HG03432 (cell line): ENCODE measurements at regions not wholly inside any gene's neighbourhood (a gene's known extent, or its start where the extent isn't known, plus 50 kb on each side); places are given as distances from the start of the nearest gene placed in this dataset.
"Not testable (repeated sequence)": the region's sequence is repeated elsewhere in the genome, so short reads cannot be mapped to it uniquely, and the experiment has no call there.

Source experiments
- ATAC-seq: cut with Tn5 transposase; IDR thresholded peaks from one replicate; pipeline ENCODE4 v1.9.1; 2021; ENCODE audit warnings: mild to moderate bottlenecking, moderate library complexity; ENCODE audit not compliant: unreplicated experiment

DNA sequence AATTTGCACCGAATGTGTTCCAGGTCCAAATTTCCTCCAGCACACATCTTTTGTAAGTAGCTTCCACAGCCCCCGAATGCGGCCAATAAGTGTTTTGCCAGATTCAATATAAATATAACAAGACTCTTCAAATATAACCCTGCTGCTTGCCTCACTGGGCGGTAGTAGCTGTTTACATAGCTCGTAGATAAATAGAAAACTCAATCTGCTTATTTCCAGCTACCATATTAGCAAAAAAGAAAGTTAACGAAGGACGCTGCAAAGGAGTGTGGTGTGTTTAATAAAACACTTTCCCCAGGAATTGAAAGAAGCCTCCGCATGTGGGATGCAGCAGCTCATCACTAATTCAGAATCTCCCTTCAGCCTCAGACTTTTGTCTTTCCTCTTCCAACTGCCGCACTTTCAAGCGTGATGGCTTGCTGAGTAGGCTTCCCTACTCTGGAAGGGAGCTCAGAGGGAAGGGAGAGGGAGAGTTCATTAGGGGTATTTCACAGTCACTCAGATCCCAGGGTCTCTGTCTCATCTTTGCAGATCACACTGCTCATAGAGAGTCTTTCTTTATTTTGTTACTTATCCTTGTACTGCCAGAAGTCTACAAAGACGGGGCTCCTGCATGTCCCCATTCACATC, 367.0 kb downstream of the RND3 start:
- ATAC-seq: no peak

DNA sequence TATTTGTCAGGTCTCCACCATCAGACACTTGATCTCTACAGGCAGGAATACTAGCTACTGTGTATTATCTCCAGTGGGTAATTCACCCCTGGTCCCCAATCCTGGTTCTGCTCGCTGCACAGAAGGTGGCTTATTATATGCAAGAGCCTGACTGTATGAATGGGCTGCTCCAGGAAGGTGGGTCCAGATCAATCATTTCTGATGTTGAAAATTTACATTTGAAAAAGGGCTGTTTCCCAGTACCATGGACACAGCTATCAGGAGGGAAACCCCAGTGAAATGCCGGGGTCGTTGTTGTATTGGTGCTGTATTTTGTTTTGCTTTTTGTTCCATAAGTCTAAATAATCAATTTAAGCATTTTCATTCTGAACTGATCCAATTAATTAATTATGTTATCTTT, 367.6 kb downstream of the RND3 start:
- no peak for ATAC-seq

DNA sequence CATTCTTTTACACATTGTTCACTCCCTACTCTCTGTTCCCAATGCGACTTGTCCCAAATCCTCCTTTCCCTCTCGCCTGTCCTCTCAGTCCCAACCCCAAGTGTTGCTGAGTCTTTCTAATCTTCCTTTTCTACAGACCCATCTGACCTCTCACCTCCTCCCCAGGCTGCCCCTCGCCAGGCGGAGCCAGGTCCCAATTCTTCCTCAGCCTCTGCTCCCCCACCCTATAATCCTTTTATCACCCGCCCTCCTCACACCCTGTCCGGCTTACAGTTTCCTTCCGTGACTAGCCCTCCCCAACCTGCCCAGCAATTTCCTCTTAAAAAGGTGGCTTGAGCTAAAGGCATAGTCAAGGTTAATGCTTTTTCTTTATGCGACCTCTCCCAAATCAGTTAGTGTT, 373.4 kb downstream of the RND3 start:
- ATAC-seq: not testable (repeated sequence)

DNA sequence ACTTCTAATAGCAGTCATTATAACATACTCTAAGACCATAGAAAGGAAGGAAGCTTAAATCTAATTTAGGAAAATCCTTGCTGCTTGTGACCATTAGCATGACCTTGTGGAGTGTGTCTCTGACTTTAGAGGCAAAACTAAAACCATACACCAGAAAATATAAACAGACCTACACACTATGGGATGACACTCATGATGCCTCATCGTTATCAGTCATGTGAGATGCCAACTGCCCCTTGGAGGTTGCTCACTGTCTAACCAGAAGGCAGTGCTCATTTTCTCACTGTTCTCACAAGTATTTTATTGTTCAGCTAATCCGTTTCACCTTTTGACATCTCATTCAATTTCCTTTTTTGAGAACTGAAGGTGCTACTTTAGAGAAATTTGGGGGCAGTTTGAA, 376.9 kb downstream of the RND3 start:
- ATAC-seq: no peak

DNA sequence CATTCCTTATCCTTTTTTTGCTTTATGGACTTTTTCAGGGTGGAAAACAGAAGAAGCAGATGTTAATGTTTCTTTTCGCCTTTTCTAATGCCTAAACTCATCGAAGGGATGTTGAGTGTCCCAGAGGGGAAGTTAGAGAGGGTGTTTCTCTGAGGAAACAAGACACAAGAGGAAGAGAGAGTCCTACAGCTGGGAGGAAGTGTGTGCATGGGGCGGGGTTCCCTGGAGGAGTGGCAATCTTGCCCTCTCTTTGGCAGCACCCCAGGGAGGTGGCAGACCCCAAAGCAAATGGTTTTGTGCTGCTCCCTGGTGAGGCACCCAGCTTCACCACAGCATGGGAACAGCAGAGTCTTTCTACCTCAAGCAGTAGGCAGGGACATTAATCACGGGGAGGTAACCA, 377.6 kb downstream of the RND3 start:
- ATAC-seq: no peak

DNA sequence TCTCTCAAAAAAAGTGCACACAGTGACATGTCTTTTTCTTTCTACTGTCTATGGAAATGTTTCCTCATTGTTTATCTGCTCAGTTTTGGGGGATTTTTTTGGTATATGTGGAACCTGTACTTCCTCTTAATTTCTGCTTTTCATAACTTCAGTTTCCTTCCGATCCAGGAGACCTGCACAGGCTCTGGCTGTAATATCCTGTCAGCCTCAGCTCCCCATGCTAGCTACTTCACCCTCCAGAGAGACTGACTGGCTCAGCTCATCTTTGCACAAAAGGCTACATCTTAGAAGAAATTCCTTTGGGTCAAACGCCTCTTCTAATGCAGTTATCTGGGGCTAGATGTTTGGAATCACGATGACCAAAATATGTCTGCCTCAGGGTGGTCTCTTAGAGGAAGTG, 378.4 kb downstream of the RND3 start:
- no peak for ATAC-seq

DNA sequence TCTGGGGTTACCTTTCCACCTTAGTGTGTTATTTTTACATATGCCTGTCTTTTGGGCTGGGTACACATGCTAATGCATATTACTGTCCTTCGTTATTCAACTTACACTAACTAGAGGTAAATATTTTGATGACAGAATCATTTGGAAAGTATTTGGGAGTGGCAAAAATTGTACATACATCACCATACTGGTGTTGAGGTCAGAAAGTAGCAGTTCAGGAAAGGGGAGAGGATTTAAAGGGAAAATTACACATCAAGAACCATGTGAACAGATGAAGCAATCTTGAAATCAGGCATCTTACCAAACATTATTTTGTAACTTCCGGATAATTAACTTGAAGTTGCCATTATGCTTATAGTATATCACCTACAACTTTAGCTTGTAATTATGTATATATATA, 379.7 kb downstream of the RND3 start:
- ATAC-seq: no peak

DNA sequence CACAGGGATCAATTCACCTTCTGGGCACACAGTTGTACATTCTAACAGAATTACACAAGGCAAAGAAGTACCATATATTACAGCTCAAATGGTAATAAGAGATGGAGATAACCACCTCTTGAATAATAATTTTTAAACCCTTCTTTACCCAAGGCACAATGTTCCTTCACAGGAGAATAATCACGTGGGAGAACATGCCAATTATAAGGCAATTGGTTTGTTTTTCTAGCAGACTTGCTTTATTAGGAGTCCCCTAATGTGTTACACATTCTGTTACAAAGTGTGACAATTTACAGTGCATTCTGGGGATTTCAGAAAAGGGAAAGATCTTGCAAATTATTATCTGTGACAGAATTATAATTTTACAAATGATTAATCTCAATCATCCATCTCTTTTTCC, 380.3 kb downstream of the RND3 start:
- ATAC-seq: no peak

DNA sequence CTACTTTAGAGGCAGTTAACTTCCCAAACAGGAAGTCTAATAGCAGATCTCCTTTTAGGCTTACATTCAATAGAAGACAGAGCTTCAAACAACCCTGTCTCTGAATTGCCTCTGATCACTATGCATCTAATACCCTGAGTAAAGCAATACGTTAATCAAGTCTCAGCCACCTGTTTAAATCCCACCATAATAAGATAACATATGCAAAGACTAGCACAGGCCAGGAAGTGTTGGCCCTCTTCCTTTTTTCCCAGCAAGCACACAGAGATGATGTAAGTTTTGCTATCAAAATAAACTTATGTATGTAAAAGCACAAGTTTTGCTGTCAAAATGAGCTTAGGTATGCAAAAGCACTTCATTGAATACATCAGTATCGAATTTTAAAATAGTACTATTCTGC, 385.5 kb downstream of the RND3 start:
- no peak for ATAC-seq

DNA sequence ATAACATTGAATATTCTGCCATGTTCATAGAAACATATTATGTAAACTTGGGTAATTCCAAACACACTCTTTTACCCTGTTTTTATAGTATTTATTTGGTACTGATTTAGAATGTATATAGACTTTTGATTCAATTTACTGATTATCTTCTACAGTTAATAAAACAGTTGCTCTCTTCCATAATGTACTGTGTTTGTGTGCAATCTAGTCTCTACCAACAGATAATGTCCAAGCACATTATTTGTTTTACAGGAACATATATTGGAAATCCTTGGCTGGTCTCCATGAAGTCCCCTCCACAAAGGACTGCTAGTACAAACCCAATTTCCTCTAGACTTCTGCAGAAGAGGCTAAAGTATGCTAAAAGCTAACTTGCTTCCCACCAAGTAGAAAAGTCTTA, 386.6 kb downstream of the RND3 start:
- no peak for ATAC-seq

DNA sequence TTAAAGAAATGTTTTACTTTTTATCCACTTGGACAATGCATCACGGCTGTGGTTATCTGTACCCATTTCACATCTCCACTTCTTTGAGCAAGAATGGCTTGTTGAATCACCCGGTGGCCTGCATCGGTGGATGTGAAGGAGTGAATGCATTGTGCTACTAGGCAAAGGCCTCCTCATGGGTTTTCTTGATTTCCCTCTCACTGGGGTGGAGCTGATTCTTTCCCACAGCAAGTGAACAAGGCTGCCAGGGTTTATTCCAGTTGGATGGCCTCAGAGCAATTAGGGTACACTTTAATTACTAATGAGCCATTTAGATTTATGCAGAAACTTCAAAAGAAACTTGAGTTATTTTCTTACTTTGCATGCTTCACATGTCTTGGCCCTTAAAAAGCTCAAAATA, 387.1 kb downstream of the RND3 start:
- no peak for ATAC-seq

DNA sequence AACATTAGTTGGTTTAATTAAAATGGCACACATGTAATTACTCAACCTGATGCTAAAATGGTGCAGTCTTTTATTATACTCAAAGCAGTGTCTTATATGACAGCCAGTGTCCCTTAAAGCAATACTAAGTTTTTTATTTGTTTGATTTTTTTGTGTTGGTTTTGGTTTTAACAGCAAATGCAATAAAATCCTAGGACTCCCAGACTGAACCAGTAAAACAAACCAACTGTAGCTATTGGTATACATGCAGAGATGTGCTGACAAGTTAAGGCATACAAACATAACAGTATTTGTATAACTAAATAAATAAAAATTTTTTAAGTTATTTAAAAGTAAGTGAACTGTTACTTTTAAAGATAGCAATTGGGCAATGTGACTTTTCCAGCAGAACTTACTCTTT, 387.7 kb downstream of the RND3 start:
- ATAC-seq: no peak

DNA sequence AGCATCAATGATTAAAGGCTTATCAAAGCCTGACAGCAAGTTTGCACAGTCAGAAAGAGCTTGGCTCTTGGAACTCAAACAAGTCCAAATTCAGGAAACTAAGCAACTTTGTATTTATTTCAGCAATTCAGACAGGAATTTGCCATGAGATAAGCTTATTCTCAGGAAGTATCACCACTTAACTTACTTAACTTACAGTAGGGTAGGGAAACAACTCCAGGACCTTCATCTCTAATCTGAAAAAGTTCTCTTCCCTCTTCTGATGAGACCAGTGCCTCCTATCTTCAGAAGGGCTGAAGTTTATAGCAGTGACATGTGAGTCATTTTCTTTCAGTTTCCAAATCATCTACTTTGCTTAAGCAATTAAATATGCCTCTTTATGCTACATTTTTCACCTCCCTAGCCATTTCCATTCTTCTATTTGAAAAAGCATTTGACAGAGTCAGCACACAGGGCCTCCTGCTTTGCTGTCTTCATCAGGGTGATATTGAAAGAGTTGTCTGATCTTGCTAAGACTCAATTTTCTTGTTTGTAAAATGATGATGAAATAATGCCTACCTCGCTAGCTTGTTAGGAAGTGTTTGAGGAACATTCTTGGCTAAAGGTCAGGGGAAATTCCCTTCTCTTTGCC, 389.5 kb downstream of the RND3 start:
- no peak for ATAC-seq

DNA sequence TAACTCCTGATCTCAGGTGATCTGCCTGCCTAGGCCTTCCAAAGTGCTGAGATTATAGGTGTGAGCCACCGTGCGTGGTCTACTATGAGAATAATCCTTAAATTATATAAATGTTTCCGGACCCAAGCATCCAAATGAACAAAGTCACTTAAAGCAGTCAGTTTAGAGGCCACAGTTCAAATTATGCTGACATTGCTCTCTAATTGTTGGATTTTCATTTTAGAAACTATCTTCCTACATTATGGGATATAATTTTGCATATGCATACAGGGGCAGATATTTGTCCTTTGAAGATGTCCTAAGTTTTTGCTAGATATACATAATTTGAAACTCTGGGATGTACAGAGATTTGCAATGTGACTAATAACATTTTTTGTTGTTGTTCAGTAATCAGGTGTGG, 390.1 kb downstream of the RND3 start:
- no peak for ATAC-seq

DNA sequence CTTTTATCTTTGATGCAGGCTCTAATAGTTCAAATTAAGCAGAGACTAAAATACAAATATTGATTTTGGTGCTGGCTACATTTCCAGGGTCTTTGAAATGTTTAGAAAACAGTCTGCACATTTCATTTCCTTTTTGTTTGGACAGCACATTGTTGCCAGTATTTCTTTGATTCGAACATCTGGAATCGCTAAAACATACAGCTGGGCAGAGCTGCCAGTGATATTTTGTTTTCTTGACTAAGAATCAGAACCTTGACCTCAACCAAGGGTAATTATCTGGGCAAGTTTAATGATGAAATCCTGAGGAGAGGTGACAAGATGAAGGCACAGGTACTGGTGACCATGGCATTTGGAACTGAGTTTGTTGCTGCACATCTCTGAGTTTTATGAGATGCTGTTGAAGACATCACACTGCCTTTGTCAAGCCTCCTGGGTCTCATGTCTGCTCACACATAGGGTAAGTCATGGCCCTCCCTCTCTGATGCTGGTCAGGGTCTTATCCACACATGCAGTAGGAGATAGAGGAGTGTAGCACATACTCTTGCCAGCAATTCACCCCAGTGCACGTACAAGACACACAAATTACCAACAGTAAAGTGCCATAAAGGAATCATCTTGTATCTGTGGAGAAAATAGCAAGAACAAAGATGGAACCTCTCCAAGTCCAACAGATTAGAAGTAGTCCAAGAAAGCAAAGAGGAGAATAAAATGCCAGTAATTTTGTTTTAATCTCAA, 391.9 kb downstream of the RND3 start:
- ATAC-seq: no peak

DNA sequence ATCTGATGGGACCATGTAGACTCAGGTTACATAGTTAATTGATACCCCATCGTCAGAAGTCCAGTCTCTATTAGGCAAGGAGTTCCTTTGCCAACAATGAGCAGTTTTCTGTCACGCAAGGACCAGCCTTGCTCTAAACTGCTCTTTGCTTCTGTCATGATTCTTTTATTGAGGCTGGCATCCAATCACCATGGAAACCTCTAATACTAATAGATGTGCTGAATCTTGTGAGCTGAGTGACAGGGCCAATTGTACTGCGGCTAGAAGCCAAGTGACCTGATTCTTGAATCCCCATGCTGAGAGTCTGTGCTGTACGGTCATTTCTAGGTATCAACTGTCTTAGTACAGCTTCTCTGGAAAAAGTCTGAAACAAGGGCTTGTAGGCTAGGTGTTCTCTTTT, 395.6 kb downstream of the RND3 start:
- ATAC-seq: no peak

DNA sequence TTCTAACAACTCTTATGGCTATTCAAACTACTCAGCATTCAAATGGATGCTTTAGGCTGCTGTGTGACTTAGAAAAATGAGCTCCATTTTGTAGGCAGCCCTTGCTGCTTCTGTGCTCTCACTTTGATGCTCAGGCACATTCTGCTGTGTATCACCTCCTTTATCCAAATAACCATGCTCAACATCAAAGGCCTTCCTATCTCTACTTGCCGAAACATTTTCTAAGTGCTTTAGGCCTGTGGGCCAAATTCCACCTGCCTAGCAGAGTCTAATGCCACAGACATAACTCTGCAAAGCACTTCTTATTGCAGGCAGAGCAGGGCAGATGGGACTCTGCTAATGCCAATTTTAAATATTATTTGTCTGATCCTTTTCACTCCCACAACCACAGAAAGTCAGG, 397.4 kb downstream of the RND3 start:
- no peak for ATAC-seq

DNA sequence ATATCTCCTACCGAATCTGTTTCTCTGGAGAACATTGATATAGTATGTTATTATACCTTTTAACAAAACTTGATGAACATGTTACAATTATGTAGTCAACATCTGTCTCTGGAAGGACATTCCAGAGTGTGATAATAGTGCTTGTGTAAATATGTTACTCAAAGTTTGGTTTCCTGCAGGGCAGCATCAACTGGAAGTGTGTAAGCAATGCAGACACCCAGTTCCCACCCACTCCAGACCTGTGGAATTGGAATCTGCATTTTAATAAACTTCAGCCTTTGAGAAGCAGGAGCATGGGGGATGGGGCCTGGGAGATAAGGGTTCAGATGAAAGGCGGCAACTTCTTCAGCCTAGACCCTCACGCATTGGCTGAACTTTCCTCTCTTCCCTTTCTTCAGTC, 398.9 kb downstream of the RND3 start:
- ATAC-seq: no peak

DNA sequence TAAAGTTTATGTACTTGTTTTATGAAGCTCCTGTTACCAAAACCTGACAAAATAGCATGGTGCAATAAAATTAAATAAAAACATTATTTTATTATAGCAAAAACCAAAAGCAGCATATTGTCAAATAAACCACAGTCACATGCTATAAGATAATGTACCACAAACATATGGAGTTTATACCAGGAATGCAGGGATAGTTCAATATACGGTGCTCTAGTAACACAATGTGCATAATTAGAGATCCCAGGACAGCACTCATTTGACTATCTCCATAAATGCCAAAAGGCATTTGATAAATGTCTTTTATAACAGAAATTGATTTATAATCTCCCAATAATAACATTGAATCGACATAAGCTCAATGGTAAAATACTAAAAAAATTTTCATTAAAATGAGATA, 402.0 kb downstream of the RND3 start:
- no peak for ATAC-seq

DNA sequence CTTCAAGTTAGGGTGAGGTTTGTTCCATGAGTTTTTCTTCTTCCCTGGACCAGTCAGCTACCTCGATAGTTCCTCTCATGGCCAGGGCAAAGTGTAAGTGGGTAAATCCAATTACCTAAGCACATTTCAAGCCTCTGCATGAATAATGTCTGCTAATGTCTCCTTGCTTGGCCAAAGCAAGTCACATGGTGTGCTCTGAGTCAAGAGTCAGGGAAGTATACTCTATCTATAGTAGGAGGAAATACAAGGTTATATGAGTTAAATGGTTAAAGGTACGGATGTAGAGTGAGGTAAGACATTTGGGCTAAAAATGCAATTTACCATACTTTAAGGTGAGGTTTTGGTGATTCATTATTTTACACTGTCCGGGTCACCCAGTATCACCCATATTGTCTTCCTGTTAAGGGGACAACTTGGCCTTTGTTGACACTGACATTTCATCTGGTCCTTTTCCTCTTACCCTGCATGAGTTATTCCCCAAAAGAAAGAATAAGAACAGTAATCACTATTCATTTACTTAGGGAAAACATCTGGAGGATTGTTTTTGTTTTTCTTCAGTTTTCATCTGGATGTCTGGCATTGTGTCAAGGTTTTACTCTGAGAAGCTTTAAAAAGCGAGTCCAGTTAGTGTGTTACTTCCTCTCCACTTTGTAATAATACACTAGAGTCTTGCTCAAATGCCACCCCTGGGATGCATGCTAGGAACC, 405.5 kb downstream of the RND3 start:
- no peak for ATAC-seq

DNA sequence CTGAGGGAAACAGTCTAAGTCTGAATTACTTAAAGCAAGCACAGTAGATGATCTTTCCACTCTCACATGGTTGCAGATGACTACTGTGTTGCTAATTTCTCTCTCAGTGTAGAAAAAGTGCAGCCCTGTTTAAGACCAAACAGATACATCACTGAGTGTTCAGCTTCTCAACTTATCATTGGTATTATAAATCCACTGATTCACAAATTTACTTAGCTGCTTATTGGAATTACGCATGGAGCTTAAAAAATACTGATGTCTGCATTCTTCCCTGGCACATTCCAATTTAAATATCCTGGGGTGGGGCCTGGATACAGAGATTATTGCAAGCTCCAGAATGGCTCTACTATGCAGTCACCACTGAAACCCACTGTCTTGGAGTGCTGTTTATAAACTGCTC, 411.2 kb downstream of the RND3 start:
- no peak for ATAC-seq

DNA sequence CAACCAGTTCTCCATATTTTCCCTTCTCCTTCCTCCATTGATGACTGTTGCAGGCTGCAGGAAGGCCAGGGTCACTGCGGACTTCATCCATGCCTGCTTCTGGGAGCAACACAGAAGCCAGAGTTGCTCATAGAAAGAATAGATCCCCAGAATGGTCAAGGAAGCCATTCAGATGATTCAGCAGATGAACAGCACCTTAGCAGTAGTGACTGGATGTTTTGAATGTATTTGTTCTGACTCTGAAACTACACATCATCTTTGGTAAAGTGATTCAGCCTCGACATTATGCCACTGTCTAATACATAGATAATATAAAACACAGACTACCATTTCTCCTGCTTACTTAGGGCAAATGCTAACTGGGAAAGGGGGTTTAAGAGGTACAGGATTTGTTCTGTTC, 411.6 kb downstream of the RND3 start:
- ATAC-seq: no peak
